Fibroblast of pulmonary artery (primary cell): ENCODE measurements at regions not wholly inside any gene's neighbourhood (a gene's known extent, or its start where the extent isn't known, plus 50 kb on each side); places are given as distances from the start of the nearest gene placed in this dataset.
"Not testable (repeated sequence)": the region's sequence is repeated elsewhere in the genome, so short reads cannot be mapped to it uniquely, and the experiment has no call there.

Experiments
- DNase-seq: peaks from one replicate; pipeline ENCODE4 v3.0.0-alpha.2; 2010; ENCODE audit warnings: low read depth
- H3K4me3 ChIP-seq: replicated peaks from 2 replicates; pipeline ENCODE4 v1.5.1; 2011; ENCODE audit warnings: low read depth, mild to moderate bottlenecking, control low read depth, low read length, moderate library complexity
- CTCF ChIP-seq: IDR thresholded peaks from 2 replicates; pipeline ENCODE4 v1.5.1; 2011; ENCODE audit warnings: mild to moderate bottlenecking, control low read depth, low read length, inconsistent platforms; ENCODE audit errors: missing control alignments

- TF ChIP-seq CTCF, result no peak
- H3K4me3 ChIP-seq, result no peak overlapping the region
- no peak for DNase-seq
Measured at GRCh38 chr5:120103495-120103894, 360.6 kb upstream of the PRR16 start.

DNA sequence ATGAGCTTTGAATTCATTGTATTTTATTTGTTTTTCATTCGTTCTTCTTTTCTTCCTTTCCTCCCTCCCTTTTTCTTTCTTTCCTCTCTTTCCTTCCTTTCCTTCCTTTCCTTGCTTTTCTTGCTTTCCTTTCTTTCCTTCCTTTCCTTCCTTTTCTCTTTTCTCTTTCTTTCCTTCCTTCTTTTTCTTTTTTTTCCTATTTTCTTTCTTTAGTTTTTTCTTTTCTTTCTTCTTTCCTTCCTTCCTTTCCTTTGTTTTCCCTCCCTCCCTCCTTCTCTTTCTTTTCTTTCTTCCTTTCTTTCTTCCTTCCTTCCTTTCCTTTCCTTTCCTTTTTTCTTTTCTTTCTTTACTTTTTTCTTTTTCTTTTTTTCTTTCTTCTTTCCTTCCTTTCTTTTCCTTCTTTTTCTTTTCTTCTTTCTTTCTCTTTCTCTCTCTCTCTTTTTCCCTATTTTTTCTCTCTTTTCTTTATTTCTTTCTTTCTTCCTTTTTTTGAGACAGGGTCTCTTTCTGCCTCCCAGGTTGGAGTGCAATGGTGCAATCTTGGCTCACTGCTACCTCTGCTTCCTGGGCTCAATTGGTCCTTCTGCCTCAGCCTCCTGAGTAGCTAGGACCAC is 357.1 kb upstream of the PRR16 start:
- no peak overlapping the region for H3K4me3 ChIP-seq
- DNase-seq, result no peak
- TF ChIP-seq CTCF, result no peak

- TF ChIP-seq CTCF, result no peak
- H3K4me3 ChIP-seq, result no peak overlapping the region
- DNase-seq, result peak; percentile 32
Measured at GRCh38 chr5:120108586-120109248, 355.4 kb upstream of the PRR16 start.

DNA sequence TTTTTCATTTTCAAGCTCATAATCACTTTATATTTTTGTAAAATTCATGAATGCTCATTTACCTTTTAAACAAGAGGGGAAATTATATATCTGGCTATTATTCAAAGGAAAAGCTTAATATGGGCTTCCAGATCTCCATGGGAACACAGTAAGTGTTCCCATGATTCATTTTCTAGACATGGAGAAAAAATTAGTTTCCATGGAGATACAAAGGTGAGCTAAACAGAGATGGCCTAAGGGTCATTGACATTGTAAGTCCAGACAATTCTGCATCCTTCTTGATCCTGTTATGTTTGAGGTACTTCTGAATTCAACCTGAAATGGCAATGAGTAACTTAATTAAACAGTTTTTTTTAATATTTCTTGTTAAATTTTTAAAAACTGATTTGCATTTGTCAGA is 341.4 kb upstream of the PRR16 start:
- no peak overlapping the region for H3K4me3 ChIP-seq
- TF ChIP-seq CTCF, result no peak
- DNase-seq, result no peak

DNA sequence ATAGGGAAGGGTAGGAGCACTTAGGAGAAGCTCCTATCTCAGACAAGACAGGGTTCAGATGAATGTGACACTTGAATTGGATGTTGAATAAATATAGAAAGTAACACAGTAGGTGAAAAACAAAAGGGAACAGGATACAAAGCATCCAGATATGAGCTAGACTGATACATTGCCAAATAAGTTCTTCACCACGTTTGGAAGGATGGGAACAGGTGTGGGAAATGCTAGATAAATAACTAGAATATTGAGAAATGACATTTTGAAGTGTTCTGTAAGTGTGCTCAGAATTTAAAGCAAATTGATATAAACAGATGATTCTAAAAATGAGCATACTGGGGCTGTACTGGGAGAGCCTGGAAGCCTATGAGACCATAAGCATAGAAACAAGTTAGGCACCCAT is 340.1 kb upstream of the PRR16 start:
- no peak overlapping the region for H3K4me3 ChIP-seq
- no peak for TF ChIP-seq CTCF
- DNase-seq, result no peak

DNA sequence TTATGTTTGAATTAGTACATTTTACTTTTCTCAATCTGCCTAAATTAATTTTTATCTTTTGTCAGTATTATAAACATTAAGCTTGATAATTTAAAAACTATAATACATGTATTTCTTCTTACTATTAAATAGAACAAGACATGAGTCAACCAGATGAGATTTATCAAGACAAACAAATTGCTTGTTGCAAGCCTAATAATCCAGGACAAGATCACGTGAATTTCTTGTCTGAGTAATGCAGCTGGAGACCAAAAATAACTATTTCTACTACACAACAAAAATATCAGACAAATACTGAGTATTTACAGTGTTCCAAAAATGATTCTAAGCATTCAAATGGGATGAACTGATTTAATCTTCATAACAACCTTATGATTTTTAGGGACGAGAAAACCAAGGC is 339.1 kb upstream of the PRR16 start:
- peak; percentile 31 for DNase-seq
- no peak for TF ChIP-seq CTCF
- H3K4me3 ChIP-seq, result no peak overlapping the region

GRCh38 chr5:120132347-120132746 is 331.8 kb upstream of the PRR16 start:
- H3K4me3 ChIP-seq, DNase-seq: not testable (repeated sequence)
